Coronary artery (tissue), 2 donors: ENCODE measurements at regions not wholly inside any gene's neighbourhood (a gene's known extent, or its start where the extent isn't known, plus 50 kb on each side); places are given as distances from the start of the nearest gene placed in this dataset.

ENCODE experiments used
- DNase-seq: peaks from one replicate; pipeline ENCODE4 v3.0.0-alpha.2; 2017; ENCODE audit warnings: low spot score
- H3K27ac ChIP-seq, 2 donors: fragments of 200-600 bp; sonication (generic); one replicate each; pipeline ENCODE4 v1.5.1; 2016 to 2019
- H3K4me3 ChIP-seq: fragments of 200-600 bp; sonication (generic); 2 replicates; pipeline ENCODE4 v1.5.1; 2016; ENCODE audit warnings: mild to moderate bottlenecking, moderate library complexity
- TF ChIP-seq, protein P1 (sequence below): fragments of 200-600 bp; sonication (generic); IDR thresholded peaks from one replicate; pipeline ENCODE4 v1.5.1; 2019; ENCODE audit warnings: antibody characterized with exemption

DNA sequence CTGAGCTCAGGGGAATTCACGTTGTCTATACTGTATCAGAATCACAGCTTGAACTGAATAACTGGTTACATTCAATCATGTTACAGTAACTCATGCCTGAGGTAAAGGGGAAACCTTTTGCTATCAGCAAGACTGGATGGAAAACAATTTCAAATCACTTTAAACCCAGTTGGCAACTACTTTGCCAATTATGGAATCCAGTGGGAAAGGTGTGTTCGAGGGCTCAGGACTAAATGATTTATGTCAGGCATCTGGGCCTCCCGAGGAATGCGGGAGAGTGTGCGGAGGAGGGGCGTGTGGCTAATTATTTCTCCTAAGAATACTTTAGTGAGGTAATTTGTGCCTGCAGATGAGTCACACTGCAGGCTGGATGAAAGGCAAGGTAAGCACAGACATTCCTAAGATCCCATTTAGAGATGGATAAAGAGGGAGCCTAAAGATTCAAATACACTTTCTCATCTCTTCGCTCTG lies 100.1 kb downstream of the HRH4 start:
- no peak for DNase-seq
- H3K4me3 ChIP-seq = no peak overlapping the region
- TF ChIP-seq, protein P1, sequence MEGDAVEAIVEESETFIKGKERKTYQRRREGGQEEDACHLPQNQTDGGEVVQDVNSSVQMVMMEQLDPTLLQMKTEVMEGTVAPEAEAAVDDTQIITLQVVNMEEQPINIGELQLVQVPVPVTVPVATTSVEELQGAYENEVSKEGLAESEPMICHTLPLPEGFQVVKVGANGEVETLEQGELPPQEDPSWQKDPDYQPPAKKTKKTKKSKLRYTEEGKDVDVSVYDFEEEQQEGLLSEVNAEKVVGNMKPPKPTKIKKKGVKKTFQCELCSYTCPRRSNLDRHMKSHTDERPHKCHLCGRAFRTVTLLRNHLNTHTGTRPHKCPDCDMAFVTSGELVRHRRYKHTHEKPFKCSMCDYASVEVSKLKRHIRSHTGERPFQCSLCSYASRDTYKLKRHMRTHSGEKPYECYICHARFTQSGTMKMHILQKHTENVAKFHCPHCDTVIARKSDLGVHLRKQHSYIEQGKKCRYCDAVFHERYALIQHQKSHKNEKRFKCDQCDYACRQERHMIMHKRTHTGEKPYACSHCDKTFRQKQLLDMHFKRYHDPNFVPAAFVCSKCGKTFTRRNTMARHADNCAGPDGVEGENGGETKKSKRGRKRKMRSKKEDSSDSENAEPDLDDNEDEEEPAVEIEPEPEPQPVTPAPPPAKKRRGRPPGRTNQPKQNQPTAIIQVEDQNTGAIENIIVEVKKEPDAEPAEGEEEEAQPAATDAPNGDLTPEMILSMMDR = no peak
- no peak overlapping the region for H3K27ac ChIP-seq

DNA sequence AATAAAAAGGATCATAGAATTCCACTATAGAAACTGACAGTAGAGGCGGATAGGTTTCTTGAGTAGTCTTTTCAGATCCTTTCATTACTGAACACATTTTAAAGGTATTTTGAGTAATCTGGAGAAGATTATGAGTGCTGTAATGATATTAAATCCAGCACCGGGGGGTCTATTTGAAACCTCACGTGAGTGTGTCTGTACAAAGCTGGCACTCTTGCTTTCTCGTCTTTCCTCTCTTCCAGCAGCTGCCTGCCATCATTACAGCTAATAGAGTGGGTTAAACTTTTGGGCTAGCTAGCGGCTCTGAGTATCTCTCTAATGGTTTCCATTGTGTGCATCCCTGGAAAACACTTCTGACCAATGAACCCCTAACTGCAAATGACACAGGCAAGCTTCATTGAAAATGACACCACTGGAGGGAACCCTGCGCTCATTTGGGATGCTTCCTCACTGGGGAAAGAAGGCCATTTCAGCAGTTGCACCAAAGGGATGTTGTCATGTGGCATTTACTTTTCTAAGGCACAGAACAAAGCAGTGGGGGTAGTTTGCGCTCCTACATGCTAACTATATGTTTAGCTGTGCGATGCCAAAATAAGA lies 101.0 kb downstream of the HRH4 start:
- TF ChIP-seq, protein P1 = no peak
- Histone ChIP-seq H3K27ac (no peak overlapping the region), H3K4me3 (no peak overlapping the region)
- no peak for DNase-seq

DNA sequence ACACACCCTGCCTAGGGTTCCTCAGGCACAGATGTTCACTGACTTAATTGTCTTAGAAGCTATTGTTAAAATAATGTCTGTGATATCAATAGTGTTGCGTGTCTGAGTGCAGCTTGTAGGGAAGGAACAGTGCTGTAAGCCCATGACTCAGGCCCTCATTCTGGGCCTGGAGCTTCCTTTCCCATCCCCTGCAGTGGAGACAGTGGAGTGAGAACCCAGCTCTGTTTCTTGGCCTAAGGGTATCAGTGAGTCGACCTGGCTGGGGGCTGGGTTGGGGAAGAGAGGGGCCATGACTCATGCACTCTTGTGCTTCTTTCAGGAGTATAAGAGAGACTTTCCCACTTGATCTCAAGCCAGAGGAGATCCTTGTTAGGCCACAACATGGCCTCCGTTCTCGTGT lies 106.8 kb downstream of the HRH4 start:
- H3K4me3 ChIP-seq = no peak overlapping the region
- H3K27ac ChIP-seq = no peak overlapping the region
- no peak for DNase-seq
- TF ChIP-seq, protein P1 = no peak

DNA sequence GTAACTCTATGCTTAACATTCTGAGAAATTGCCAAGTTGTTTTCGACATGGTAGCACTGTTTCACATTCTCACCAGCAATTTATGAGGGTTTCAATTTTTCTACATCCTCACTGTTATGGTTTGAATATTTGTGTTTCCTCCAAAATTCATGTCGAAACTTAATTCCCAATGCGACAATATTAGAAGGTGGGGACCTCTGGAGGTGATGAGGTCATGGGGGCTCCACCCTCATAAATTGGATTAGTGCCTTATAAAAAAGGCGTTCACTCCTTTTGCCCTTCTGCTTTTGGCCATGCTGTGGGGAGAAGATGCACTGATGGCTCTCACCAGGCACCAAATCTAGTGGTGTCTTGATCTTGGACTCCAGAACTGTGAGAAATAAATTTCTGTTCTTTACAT lies 110.3 kb downstream of the HRH4 start:
- TF ChIP-seq, protein P1 = no peak
- DNase-seq = no peak
- no peak overlapping the region for H3K4me3 ChIP-seq
- no peak overlapping the region for H3K27ac ChIP-seq

DNA sequence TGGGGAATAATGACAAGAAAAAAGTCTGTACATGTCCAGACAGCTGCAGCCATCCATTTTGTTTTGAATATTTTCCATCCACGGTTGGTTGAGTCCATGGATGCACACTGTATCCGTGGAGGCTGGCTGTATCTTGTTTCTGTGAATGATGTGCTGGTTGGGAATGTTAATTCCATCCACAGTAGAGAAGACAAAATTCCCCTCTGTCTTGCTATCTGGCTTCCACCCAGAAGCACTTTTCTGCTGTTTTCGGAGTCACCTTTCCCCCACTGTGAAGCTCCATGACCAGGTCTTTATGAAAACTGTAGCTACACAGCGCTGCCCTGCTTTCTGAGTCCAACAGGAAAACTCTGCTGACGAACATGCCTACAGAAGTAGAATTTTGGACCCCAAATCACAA lies 122.3 kb downstream of the HRH4 start:
- H3K4me3 ChIP-seq = no peak overlapping the region
- no peak for DNase-seq
- TF ChIP-seq, protein P1 = no peak
- H3K27ac ChIP-seq = no peak overlapping the region

DNA sequence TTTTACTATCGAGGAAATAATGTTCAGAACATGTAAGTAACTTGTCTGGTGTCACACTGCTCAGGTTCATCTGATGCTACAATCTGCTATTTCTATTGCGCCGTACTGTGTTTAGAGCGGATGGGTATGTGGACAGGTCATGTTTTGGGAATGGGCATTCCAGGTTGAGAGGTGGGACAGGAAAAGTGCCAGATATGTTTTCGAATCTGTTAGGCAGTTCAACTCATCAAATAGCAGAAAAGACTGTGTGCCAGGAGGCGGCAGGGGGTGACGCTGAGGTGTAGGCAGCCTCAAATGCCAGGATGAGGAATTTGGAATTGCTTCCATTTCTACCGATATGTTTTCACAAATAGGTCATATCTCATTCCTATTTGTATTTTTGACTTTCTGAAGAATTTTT lies 123.8 kb downstream of the HRH4 start:
- DNase-seq = no peak
- Histone ChIP-seq H3K27ac (no peak overlapping the region), H3K4me3 (no peak overlapping the region)
- TF ChIP-seq, protein P1 = no peak

DNA sequence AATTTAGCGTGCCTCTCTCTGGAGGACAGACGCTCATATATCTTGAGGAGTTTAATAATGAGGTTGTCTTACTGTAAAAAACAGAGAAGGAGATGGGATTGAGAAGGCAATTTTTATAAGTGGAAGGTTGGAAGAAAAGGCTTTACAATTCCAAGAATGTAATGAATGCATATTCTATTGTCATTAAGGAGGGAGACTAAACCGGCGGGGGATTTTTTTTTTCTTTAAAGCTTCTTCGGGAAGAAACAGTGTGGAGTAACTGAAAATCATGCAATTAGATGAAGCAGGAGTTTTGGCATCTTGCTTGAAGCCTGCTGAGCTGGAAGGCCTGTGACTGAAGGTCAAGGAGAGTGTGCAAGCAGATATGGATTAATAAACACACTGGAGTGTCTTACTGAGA lies 124.4 kb downstream of the HRH4 start:
- TF ChIP-seq, protein P1 = no peak

More for the DNA sequence above, 124.4 kb downstream of the HRH4 start:
- no peak overlapping the region for H3K4me3 ChIP-seq
- no peak overlapping the region for H3K27ac ChIP-seq
- no peak for DNase-seq
